ENCODE measurements at regions not wholly inside any gene's neighbourhood (a gene's known extent, or its start where the extent isn't known, plus 50 kb on each side); places are given as distances from the start of the nearest gene placed in this dataset.

GRCh38 chr13:34401696-34402095, 540.4 kb upstream of the NBEA start:
- H3K27ac ChIP-seq (ENCODE audit: insufficient read depth, low read length): no peak overlapping the region
- no peak for TF ChIP-seq BHLHE40 (IDR thresholded peaks at IDR 0.05; ENCODE audit: low read depth, low read length)
- no peak for TF ChIP-seq MAZ (IDR thresholded peaks at IDR 0.05; ENCODE audit: borderline replicate concordance, low read depth, low read length)
- no peak for TF ChIP-seq RAD21 (IDR thresholded peaks at IDR 0.05; ENCODE audit: low read length)
- no peak for TF ChIP-seq NFE2L2 (IDR thresholded peaks at IDR 0.05; ENCODE audit: low read depth, low read length)
- TF ChIP-seq USF2 (IDR thresholded peaks at IDR 0.05; ENCODE audit: low read depth, low read length): no peak
- TF ChIP-seq SMC3 (IDR thresholded peaks at IDR 0.05; ENCODE audit: low read depth, low read length): no peak
- TF ChIP-seq ELK1 (IDR thresholded peaks at IDR 0.05; ENCODE audit: borderline replicate concordance, low read depth, low read length): no peak
- TF ChIP-seq MXI1 (IDR thresholded peaks at IDR 0.05; ENCODE audit: borderline replicate concordance, low read depth, low read length): no peak
- TF ChIP-seq POLR2A (IDR thresholded peaks at IDR 0.05; ENCODE audit: low read depth, low read length): no peak
- TF ChIP-seq MAFK (IDR thresholded peaks at IDR 0.05; ENCODE audit: low read depth, low read length): no peak
- no peak for TF ChIP-seq CEBPB (IDR thresholded peaks at IDR 0.05; ENCODE audit: low read depth, low read length)
- TF ChIP-seq RCOR1 (IDR thresholded peaks at IDR 0.05; ENCODE audit: insufficient replicate concordance, low read length): no peak
- no peak for TF ChIP-seq FOS (IDR thresholded peaks at IDR 0.05; ENCODE audit: low read depth, low read length)
- no peak for TF ChIP-seq CTCF (conservative IDR thresholded peaks at IDR 0.05; ENCODE audit: low read depth, low read length)
- no peak for TF ChIP-seq CHD1 (IDR thresholded peaks at IDR 0.05; ENCODE audit: low read depth, low read length)
- no peak for TF ChIP-seq RFX5 (IDR thresholded peaks at IDR 0.05; ENCODE audit: low read depth, low read length)
- intact Hi-C loops (cut with micrococcal nuclease): no loop called here
- no peak overlapping the region for H2BK120ac ChIP-seq (ENCODE audit: low read depth, low read length)
- DNase-seq: no peak
- no peaks in the 10 kb centered on the region for H3K79me1 ChIP-seq (ENCODE audit: low read depth in 1 of 2, low read length in 2 of 2)
- no peak overlapping the region for H4K8ac ChIP-seq (ENCODE audit: low read depth in 2 of 2, low read length in 2 of 2)
- H2AK5ac ChIP-seq (ENCODE audit: low read depth, low read length): no peak overlapping the region
- H3K9me1 ChIP-seq (ENCODE audit: insufficient read depth, low read length): no peaks in the 10 kb centered on the region
- in situ Hi-C loops (cut with MboI; ENCODE audit: low sequenced_read_pairs): no loop called here
- no peaks in the 10 kb centered on the region for H3K9me3 ChIP-seq (ENCODE audit: control insufficient read depth, insufficient read depth, low read length)
- no peak overlapping the region for H2BK15ac ChIP-seq (ENCODE audit: low read depth, low read length)
- no peak overlapping the region for H2BK20ac ChIP-seq (ENCODE audit: low read depth, low read length)
- WGBS, 2 experiments (ENCODE audit: extremely low coverage in 2 of 2, insufficient read length in 1 of 2): no CpG with 5 or more reads among the region's 1 CpG
- ChIA-PET POLR2A (ENCODE audit: unreplicated experiment) (no interaction called here), CTCF (interaction anchor here (1.0 kb wide), 1 partner anchor 10 kb away, joined by 3 read pairs; no protein-coding TSS in a partner anchor)
- no peak overlapping the region for H3K9ac ChIP-seq (ENCODE audit: low read depth, low read length)
- H2AFZ ChIP-seq (replicated peaks; ENCODE audit: low read length, poor library complexity): no peak overlapping the region
- no peak overlapping the region for H4K91ac ChIP-seq (ENCODE audit: insufficient read depth, low read depth, low read length)
- no peak overlapping the region for H3K23ac ChIP-seq (ENCODE audit: low read depth, low read length)
- no peak overlapping the region for H2BK5ac ChIP-seq (ENCODE audit: low read depth, low read length, poor library complexity, severe bottlenecking)
- ATAC-seq (ENCODE audit: low read depth): no peak
- no peaks in the 10 kb centered on the region for H3K27me3 ChIP-seq (ENCODE audit: control insufficient read depth, insufficient read depth, low read length)
- H3K4me2 ChIP-seq (ENCODE audit: low read depth, low read length): no peak overlapping the region
- H2AK9ac ChIP-seq (replicated peaks; ENCODE audit: low read depth, low read length, poor library complexity): no peak overlapping the region
- H3K14ac ChIP-seq (replicated peaks; ENCODE audit: low read depth, low read length): no peak overlapping the region
- H3K36me3 ChIP-seq (ENCODE audit: control insufficient read depth, insufficient read depth, low read length): no peaks in the 10 kb centered on the region
- H3K56ac ChIP-seq (ENCODE audit: extremely low read depth, insufficient read depth, low read length): no peak overlapping the region
- dilution Hi-C loops (cut with HindIII; ENCODE audit: low sequenced_read_pairs, unreplicated experiment): no loop called here
- H3K4me1 ChIP-seq (ENCODE audit: control insufficient read depth, insufficient read depth, low read length): no peaks in the 10 kb centered on the region
- no TSS peak for BruUV-seq (replicated peaks)
- no peaks in the 10 kb centered on the region for H4K20me1 ChIP-seq (ENCODE audit: insufficient read depth, low read length)
- H3K4ac ChIP-seq (ENCODE audit: low read depth, low read length): no peak overlapping the region
- H3K18ac ChIP-seq (ENCODE audit: low read depth, low read length): no peak overlapping the region
- no peak overlapping the region for H3K4me3 ChIP-seq (ENCODE audit: insufficient read depth, low read depth, low read length)
- H4K5ac ChIP-seq (ENCODE audit: low read depth, low read length): no peak overlapping the region

All from IMR-90 (cell line).